Lung (tissue), 11 donors: ENCODE measurements at regions not wholly inside any gene's neighbourhood (a gene's known extent, or its start where the extent isn't known, plus 50 kb on each side); places are given as distances from the start of the nearest gene placed in this dataset.
"Not testable (repeated sequence)": the region's sequence is repeated elsewhere in the genome, so short reads cannot be mapped to it uniquely, and the experiment has no call there.

Experiments
- ATAC-seq: fragments of 200-7000 bp; cut with Tn5 transposase; one replicate; pipeline ENCODE4 v1.9.1; 2020; ENCODE audit warnings: moderate number of reproducible peaks; ENCODE audit not compliant: insufficient read depth, low FRiP score
- DNase-seq, 3 donors: peaks; one replicate each; pipeline ENCODE4 v3.0.0-alpha.2; 2013 to 2017
- H3K27ac ChIP-seq, 2 donors: one replicate each; pipeline ENCODE4 v1.5.1; 2013; ENCODE audit warnings: mild to moderate bottlenecking in 2 of 2, moderate library complexity in 2 of 2, control low read depth in 1 of 2, inconsistent platforms in 1 of 2, low read depth in 1 of 2, low read length in 1 of 2
- H3K27me3 ChIP-seq, 3 donors: one replicate each; pipeline ENCODE4 v1.5.1; 2013; ENCODE audit warnings: low read length in 2 of 3; ENCODE audit not compliant: control insufficient read depth in 3 of 3, insufficient read depth in 3 of 3
- H3K36me3 ChIP-seq, 4 donors: one replicate each; pipeline ENCODE4 v1.5.1; 2013; ENCODE audit warnings: low read length in 4 of 4, mild to moderate bottlenecking in 1 of 4, moderate library complexity in 1 of 4; ENCODE audit not compliant: control insufficient read depth in 4 of 4, insufficient read depth in 4 of 4
- H3K4me1 ChIP-seq, 5 donors: one replicate each; pipeline ENCODE4 v1.5.1; 2013; ENCODE audit warnings: low read length in 5 of 5, mild to moderate bottlenecking in 2 of 5, moderate library complexity in 1 of 5; ENCODE audit not compliant: control insufficient read depth in 5 of 5, insufficient read depth in 5 of 5
- H3K4me3 ChIP-seq: one replicate; pipeline ENCODE4 v1.5.1; 2013; ENCODE audit warnings: mild to moderate bottlenecking, control low read depth, moderate library complexity
- H3K9ac ChIP-seq, 2 donors: one replicate each; pipeline ENCODE4 v1.5.1; 2013; ENCODE audit warnings: low read length in 2 of 2, control low read depth in 1 of 2; ENCODE audit not compliant: insufficient read depth in 1 of 2
- H3K9me3 ChIP-seq, 4 donors: one replicate each; pipeline ENCODE4 v1.5.1; 2013; ENCODE audit warnings: low read length in 3 of 4, mild to moderate bottlenecking in 1 of 4, moderate library complexity in 1 of 4; ENCODE audit not compliant: control insufficient read depth in 4 of 4, insufficient read depth in 3 of 4
- CTCF ChIP-seq: IDR thresholded peaks from 2 replicates; pipeline ENCODE4 v1.5.1; 2012; ENCODE audit warnings: mild to moderate bottlenecking; ENCODE audit errors: control extremely low read depth, extremely low read depth
- WGBS, 2 donors: extraction: QIAGEN DNeasy Blood & Tissue Kit; methylation state at CpG; one replicate each; pipeline ENCODE4 v1.1.7; 2013; 5-methylcytosine and 5-hydroxymethylcytosine counted together
- donor health status: control.
- donor health status: control.
- donor health status: Bipolar disorder and iron deficiency.
- donor health status: healthy.
- donor health status: DM: yes; HTN: yes; CAD: no.

GRCh38 chr13:62158520-62158919, 742.9 kb upstream of the PCDH20 start:
- Histone ChIP-seq H3K36me3 (no peaks in the 10 kb centered on the region), H3K27me3 (no peaks in the 10 kb centered on the region), H3K4me1 (no peaks in the 10 kb centered on the region), H3K4me3 (no peak overlapping the region), H3K27ac (no peak overlapping the region), H3K9me3 (no peaks in the 10 kb centered on the region), H3K9ac (no peak overlapping the region)
- ATAC-seq (no peak), DNase-seq (no peak)
- TF ChIP-seq CTCF = no peak
- 86 to 93% methylated on average over 3 of the region's 3 CpGs for WGBS, 2 donors

DNA sequence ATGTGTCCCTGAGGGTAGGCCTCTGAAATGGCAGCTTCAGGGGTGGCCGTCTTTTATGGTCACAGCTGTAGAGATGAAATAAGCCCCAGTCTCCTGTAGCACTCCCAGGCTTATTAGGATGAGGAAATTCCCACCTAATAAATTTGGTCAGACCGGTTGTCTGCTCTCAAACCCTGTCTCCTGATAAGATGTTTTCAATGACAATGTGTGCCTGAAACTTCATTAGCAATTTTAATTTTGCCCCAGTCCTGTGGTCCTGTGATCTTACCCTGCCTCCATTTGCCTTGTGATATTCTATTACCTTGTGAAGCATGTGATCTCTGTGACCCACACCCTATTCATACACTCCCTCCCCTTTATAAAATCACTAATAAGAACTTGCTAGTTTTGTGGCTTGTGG, 736.1 kb upstream of the PCDH20 start:
- not testable (repeated sequence) for H3K27me3 ChIP-seq, H3K9me3 ChIP-seq, H3K36me3 ChIP-seq, H3K4me3 ChIP-seq, H3K9ac ChIP-seq, ATAC-seq, DNase-seq, H3K27ac ChIP-seq, H3K4me1 ChIP-seq
- 81 to 92% methylated on average over 2 of the region's 2 CpGs for WGBS, 2 donors

- Histone ChIP-seq H3K9ac (no peak overlapping the region), H3K36me3 (no peaks in the 10 kb centered on the region), H3K4me3 (no peak overlapping the region), H3K4me1 (no peaks in the 10 kb centered on the region), H3K9me3 (peaks cover 0 to 13% (median 5%) of the 10 kb centered on the region in 4 donors), H3K27ac (no peak overlapping the region), H3K27me3 (no peaks in the 10 kb centered on the region)
- WGBS, 2 donors = 65 to 67% methylated on average over 3 of the region's 3 CpGs
- DNase-seq (no peak), ATAC-seq (no peak)
- TF ChIP-seq CTCF = no peak
Measured at GRCh38 chr13:62142048-62142447, 726.4 kb upstream of the PCDH20 start.

- no peak for DNase-seq
- no peak for TF ChIP-seq CTCF
- Histone ChIP-seq H3K27ac (no peak overlapping the region), H3K9ac (no peak overlapping the region), H3K27me3 (no peaks in the 10 kb centered on the region), H3K4me3 (no peak overlapping the region), H3K4me1 (no peaks in the 10 kb centered on the region), H3K36me3 (no peaks in the 10 kb centered on the region), H3K9me3 (peaks cover 0 to 7% (median 5%) of the 10 kb centered on the region in 4 donors)
- no peak for ATAC-seq
Measured at GRCh38 chr13:62139597-62139996, 723.9 kb upstream of the PCDH20 start.
